HG03060 (cell line): ENCODE measurements at regions not wholly inside any gene's neighbourhood (a gene's known extent, or its start where the extent isn't known, plus 50 kb on each side); places are given as distances from the start of the nearest gene placed in this dataset.

ENCODE experiments used
- ATAC-seq: cut with Tn5 transposase; IDR thresholded peaks from one replicate; pipeline ENCODE4 v1.9.1; 2021; ENCODE audit warnings: low read depth, moderate number of reproducible peaks; ENCODE audit not compliant: unreplicated experiment

DNA sequence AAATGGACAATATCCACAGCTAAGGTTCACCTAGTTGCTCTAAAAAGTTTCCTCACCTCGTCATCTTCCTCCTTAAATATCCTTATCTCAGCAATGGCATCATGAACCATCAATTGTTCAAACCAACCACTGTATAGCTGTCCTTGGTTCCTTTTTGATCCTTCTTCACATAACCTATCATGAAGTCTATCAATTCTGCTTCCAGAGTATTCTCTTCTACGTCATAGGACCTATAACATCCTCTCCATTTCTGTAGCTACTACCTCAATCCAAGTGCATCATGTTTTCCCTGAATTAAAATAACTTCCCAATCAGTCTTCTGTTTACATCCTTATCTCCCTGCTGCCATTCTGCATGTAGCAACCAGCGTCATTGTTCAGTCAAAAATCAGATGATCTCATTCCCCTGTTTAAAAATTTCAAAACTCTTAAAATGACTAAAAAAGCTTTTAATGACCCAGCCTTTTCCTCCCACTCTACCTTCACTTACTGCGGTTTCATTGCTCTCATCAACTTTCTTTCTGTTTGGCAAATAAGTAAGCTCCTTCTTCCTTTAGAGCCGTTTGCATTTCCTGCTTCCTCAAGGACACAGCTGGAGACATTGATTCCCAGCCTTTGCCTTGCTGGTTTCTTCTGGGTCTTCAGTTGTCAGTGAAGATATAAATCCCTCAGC lies 223.9 kb upstream of the MIR17HG start:
- ATAC-seq: no peak

DNA sequence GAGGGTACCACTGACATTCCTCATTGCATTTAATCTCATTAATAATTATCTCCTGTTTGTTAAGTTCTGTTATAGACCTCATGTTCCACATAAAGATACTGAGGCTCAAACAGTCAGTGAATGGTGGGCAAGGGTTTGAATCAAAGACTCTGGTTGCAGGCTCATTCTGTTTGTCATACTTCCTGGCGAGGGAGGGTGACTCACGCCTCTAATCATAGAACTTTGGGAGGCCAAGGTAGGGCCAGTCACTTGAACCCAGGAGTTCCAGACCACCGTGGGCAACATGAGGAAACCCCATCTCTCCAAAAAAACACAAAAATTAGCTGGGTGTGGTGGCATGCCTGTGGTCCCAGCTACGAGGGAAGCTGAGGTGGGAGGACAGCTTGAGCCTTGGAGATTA lies 220.7 kb upstream of the MIR17HG start:
- no peak for ATAC-seq

DNA sequence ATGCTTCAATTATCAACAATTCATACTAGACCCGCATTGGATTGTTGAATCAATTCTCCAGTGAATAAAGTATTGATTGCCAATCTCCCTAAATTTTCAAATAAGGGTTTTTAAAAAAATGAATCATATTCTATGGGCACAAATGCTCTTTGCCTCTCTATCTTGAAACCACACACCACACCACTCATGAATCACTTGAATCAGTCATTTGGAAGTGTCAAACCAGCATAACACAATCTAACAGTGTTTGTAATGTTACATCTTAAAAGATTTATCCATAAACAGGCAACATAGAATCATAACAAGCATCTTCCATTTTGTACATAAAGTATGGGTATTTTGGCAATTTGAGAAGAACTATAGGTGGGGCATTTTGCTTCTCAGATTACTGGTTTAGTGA lies 219.5 kb upstream of the MIR17HG start:
- no peak for ATAC-seq

DNA sequence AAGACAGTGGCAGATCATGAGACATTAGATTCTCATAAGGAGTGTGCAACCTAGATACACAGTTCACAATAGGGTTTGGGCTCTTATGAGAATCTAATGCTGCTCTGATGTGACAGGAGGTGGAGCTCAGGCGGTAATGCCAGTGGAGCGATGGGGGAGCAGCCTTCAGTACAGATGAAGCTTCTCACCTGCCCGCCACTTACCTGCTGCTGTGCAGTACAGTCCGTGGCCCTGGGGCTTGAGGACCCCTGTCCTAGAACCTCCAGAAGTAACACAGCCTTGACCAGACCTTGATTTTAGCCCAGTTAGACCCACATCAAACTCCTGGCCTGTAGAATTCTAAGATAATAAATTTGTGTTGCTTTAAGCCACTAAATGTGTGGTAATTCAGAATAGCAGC lies 215.1 kb upstream of the MIR17HG start:
- ATAC-seq: no peak

DNA sequence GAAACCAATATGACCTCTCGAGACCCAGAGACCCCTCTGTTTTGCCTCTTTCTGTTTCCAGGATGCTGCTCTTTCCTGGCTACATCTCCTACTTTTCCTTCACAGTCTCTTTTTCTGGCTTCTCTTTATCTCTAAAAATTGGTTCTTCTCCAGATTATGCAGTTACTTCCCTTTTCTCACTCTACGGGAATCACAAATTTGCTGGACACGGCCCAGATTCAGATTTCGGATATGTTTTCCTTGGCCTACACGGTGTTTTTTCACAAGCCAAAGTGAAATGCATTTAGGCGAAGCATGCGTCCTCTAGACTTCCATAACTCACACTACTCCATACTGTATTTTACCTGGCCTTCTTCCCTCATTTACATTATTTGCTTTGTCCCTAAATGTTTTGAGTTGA lies 214.7 kb upstream of the MIR17HG start:
- ATAC-seq: no peak

DNA sequence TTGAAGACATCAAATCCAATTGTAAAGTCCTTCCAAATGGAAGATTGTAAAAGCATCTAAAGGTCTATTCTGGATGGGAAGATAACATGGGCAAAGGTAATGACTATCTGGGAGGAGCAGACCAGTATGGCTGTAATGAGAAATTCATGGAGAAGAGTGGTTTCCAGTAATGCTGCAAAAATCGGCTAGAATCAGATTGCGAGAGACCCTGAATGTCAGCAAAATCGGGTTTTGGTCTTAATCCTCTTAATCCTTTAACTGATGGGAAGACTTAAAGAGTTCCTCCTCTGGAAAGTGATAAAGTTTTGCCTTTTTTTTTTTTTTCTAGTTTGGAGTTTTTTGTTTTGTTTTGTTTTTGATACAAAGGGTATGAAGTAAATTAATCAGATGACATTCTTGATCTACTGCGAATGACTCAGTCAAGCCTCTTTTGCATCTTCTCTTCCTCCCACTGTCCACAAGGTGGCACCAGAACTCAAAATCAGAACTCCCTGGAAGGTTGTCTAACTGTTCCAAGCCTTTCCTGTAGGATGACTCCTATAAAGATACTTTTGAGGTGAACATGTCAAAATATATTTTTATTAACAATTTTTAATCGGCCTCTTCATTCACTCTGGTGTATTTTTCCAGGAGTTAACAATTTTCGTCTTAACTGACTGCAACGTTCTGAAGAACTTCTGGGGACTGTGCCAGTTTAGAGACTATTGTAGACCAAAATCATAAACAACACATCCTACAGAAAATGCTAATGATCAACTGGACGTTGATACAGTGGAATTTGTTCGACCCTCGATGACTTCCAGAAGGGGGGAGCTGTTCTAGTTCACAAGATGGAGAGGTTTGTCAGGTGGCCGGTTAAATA lies 213.3 kb upstream of the MIR17HG start:
- peak; percentile 69 for ATAC-seq

DNA sequence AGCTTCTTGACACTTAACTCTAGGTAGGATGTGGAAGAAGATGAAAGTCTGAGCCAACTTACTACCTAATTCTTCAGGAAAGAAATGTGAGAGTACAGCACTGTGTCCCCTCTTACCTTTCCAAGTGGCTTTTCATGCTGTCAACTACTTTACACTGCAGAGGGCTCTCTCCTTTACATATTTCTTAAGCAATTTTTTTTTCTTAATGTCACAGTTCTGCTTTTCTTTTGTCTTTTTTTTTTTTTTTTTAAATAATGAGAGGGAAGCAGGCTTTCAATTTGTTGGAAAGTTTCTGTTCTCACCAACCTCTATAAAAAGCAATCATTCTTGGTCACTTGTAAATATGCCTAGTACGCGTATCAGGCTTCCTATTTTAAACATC lies 212.7 kb upstream of the MIR17HG start:
- ATAC-seq: no peak

DNA sequence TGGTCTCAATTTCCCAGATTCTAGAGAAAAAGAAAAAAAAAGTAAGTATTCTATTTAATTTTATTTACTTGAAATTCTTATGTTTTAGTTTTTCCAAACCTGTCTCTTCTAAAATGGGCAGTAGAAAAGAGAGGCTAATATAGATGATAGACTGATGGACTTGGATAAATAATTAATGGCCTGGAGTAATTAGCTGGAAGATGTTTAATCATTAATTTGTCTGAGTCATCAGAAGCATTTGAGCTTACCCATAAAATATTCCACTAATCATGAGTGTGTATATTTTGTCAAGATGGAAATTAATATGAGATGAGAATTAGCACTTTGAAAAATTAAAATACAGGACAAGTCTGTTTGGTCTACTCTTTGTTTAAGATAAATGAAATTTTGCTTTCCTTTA lies 212.1 kb upstream of the MIR17HG start:
- ATAC-seq: no peak

DNA sequence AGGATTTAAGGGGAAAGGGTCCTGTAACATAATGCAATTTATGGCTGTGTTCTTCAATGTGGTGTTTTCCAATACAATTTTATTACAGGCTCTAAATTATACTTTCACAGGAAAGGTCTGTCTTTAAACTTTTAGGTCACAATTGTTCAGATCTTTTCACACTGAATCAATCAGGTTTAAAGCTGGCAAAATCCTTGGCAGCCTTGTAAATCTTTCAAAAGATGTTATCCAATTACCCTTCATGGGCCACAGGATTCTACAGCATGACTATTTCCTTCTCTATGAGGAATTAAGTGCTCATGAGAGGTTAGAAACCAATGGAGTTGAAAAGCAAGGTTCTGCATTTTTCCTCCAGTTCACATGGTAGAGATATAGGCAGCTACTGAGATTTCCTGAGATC lies 211.5 kb upstream of the MIR17HG start:
- ATAC-seq: no peak

DNA sequence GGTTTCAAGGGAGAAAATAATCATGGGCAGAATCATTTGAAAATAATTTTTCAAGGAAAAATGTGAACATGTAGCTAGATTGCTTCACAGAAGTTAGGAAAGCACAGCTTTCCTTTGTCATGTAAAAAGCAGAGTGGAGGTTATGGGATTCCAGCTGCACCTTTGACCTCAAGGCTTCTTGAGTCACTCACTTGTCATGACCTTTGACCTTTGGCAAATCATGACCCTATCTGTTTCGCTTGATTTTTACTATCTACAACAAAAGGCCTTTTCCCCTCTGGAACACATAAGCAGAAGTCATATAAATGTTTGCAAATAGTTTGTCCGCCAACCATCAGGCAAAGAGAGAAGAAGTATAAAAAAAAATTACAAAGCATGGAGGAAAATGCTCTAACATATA lies 210.7 kb upstream of the MIR17HG start:
- no peak for ATAC-seq

DNA sequence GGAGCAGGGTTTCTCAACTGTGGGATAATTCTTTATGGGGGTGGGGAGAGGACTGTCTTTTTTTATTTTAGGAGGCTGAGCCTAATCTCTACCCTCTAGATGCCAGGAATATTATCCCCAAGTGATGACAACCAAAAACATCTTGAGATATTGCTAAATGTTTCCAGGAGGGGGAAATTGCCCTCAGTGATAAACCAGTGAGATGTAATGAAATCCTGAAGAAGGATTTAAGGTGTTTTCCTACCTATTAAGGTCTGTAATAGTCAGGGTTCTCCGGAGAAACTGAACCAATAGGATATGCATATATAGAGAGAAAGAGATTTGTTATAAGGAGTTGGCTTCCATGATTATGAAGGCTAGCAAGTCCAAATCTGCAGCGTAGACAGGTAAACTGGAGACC lies 208.3 kb upstream of the MIR17HG start:
- ATAC-seq: no peak

DNA sequence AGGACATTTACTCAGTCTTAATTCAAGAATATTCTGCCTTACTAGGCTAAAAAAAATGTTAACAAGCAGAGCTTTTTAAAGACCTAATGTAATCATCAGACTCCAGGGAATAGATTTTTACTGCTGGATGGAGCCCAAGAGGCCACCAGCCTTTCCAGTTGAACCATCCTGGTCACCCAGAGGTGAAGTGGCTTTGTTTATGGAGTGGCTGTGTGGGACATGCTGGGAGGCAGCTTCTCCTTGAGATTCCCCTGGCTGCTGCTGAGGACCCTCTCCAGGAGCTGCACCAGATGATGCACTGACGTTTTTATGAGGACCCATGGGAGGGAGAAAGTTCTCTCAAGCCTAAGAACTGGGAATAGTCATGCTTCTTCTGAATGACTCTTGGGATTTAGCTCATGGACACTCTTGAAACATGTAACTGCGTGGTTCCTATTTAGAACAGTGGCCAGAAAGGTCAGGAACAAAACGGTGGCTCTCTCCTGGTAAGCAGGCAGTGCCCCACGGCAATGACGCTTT lies 205.9 kb upstream of the MIR17HG start:
- no peak for ATAC-seq

DNA sequence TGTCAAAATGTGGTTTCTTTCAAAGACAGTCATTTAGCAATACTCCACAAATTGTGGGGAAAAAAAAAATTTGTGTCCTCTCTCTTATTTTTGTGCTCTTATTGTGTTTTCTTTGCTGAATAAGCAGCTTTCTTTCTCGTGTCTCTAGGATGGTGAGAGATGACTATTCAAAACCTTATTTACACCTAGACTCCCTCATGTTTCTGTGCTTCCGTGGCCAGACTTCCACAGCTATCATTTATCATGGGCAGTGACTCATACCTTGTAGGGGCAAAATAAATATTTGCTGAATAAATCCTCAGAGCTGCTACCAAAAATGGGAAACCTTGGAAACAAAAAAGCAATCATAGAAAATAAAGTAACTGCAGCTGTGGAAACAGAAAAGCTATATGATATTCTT lies 204.9 kb upstream of the MIR17HG start:
- ATAC-seq: no peak

DNA sequence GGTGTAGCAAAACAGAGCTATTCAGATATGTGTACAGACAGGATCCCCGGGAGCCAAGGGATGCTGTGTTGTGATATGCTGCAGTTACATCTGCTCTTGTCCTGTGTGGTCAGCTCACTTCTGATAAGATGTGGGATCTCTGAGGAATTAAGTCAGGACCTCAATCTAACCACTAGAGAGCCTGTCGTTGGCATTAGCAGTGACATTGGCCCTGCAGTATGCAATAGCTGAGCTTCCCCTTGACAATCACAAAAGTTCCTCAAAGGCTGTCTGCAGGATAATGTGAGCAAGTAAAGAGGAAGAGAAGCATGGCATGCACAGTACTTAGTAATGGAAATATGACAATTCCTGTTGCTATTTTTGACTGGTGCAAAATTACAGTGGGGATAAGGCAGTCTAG lies 203.4 kb upstream of the MIR17HG start:
- no peak for ATAC-seq

DNA sequence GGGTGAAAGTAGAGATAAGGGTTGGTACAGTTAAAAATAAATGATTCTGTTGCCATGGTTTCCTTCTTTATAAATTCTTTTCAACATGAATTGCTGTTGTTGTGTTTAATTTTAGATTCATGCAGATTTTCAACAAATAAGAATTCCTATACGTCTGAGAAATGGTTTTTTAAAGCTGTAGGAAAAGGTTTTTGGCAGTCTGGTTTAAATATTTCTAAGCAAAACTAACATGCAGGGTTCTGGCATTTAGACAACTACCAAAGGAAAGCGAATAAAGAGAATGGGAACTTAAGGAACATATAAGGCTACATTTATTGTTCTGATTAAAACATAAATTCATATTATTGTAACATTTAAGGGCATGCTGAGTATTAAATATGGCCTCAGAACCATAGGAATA lies 203.0 kb upstream of the MIR17HG start:
- ATAC-seq: no peak

DNA sequence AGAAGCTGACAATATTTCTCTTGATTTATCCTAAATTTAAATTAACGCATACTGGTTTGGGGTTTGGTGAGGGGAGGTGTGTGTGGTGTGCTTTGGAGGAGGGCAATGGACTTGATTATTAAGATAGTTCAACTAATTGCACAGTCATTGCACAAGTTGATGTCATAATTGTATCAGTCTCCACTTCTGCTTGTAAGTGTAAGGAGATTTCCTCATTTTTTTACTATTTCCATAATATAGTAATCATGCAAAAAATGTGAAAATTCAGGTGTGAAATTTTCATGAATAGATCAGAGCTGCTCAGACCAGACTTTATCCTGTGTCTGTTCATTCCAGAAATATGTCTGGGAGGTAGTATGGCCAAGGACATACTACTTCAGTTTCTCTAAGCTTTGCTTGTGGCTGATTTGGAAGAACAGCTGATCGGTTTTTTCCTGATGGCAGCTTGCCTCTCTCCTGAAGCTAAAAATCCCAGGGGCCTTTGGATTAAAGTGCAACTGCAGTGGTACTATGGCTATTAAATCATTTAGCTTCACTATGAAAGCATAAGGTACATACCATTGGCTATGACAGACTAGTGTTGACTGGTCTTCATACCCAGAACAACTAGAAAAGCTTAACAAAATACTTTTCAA lies 201.8 kb upstream of the MIR17HG start:
- no peak for ATAC-seq

DNA sequence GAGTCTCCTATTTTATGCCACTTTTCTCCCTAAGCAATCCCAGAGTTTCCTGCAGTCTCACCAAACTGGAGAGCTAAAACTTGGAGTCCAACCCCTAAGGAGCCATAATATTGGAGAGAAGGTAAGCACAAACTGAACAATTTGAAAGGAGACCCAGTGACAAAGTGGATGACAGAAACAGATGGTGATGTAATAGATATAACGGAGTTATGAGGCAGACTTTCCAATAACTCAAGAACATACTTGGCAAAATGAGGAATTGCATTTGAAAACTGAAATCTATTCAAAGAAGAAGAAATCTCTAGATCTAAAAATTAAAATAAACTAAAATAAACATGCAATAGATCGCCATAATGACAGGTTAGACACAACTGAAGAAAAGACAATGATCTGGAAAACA lies 200.9 kb upstream of the MIR17HG start:
- ATAC-seq: no peak

DNA sequence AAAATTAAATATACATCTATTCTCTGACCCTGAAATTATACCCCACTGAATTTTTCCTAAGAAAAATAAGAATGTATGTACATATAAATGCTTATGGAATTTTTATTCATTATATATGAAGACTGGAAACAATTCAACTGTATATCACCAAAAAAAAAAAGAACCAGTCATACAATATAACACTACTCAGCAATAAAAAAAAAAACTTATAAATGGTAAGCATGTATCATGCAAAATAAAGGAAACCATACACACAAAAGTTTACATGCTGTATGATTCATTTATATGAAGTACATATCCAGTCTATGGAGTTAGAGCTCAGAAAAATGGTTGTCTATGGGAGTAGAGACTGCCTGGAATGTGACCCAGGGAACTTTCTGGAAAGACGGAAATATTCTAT lies 199.4 kb upstream of the MIR17HG start:
- ATAC-seq: no peak

DNA sequence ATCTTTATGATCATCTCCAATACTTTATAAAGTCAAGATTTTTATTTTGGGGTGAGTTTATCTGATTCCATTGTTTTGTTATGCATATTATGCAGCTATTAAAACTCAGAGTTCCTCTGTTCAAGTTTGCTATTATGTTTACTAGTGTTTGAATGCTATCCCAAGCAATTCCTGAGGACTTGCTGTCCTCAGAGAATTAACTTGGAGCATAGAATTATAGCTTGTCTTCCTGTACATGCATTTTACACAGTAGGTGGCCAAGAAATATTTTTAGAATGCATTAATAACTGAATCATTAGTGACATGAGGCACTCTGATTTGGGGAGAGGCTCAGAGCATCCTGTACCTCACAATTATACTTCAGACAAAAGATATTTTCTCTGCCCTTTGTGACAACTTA lies 195.6 kb upstream of the MIR17HG start:
- ATAC-seq: no peak

DNA sequence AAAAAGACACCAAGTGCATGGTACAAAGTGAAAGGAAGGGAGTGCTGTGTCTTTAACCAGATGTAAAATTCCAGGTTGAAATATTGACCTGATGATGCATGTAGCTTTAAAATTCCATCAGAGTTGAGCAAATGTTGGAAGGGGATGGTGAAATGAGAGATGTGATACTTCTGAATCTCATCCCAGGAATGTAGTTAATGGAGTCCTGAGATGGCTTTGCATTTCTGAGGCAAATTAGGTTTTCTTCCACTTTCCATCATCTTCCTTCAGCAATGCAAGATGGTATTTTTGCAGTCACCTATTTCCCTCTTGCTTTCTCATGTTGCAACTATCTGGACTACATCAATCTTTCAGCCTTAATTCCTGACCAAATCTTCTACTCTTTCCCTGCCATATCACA lies 194.1 kb upstream of the MIR17HG start:
- no peak for ATAC-seq

DNA sequence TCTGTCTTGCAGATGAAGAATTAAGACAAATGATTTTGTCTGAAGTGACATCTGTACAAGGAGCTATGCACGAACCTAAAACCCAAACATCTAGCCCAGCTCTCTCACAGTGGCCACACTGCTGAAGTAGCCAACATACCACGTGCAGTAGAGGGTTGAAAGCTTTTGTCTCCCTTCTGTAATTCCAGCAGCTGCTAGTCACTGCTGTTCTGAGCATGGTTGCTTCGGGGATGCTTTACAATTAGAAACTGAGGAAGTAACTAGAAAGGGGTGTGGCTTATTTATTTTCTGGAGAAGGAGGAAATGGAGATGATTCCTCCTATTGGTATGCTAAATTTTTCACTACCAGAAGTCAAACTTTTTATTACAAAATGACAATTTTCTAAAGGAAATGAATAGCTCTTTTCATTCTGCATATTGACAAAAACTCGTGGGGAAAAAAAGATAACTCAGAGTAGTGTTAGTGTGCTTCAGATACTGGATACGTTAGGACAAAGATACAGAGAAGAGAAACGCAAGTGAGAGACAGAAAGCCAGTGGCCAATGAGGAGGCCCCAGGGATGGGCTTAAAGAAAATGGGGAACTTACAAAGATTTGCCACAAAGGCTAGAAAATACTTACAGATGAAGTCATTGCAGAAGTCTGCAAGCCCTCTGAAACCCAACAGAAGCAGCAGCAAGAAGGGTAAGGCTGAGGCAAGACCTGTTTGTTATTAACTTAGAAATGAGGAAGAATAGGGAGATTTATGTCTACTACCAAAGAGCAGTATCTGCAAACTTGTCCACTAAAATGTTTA lies 192.7 kb upstream of the MIR17HG start:
- ATAC-seq: no peak
